ENCODE measurements at regions not wholly inside any gene's neighbourhood (a gene's known extent, or its start where the extent isn't known, plus 50 kb on each side); places are given as distances from the start of the nearest gene placed in this dataset.

- intact Hi-C loops (cut with DNase I), result no loop called here
- Histone ChIP-seq H3K27me3 (ENCODE audit: low read depth) (peaks cover 15% of the 10 kb centered on the region), H3K27ac (no peak overlapping the region), H3K36me3 (no peaks in the 10 kb centered on the region), H3K4me1 (no peaks in the 10 kb centered on the region), H3K9me3 (no peaks in the 10 kb centered on the region), H3K4me3 (no peak overlapping the region)
- DNase-seq, result no peak
- ATAC-seq, result no peak
- no peak for TF ChIP-seq CTCF (IDR thresholded peaks at IDR 0.05)
Measured at GRCh38 chr11:112786196-112786595, 175.0 kb upstream of the NCAM1 start.

GRCh38 chr11:112786886-112787530 lies 174.2 kb upstream of the NCAM1 start:
- ATAC-seq, result no peak
- no peak for DNase-seq
- Histone ChIP-seq H3K4me3 (no peak overlapping the region), H3K4me1 (no peaks in the 10 kb centered on the region), H3K9me3 (no peaks in the 10 kb centered on the region), H3K36me3 (no peaks in the 10 kb centered on the region), H3K27ac (no peak overlapping the region), H3K27me3 (ENCODE audit: low read depth) (peaks cover 15% of the 10 kb centered on the region)
- intact Hi-C loops (cut with DNase I), result no loop called here
- TF ChIP-seq CTCF (IDR thresholded peaks at IDR 0.05), result no peak

- Histone ChIP-seq H3K27me3 (ENCODE audit: low read depth) (peaks cover 9% of the 10 kb centered on the region), H3K9me3 (no peaks in the 10 kb centered on the region), H3K4me1 (no peaks in the 10 kb centered on the region), H3K27ac (no peak overlapping the region), H3K36me3 (no peaks in the 10 kb centered on the region), H3K4me3 (no peak overlapping the region)
- no peak for ATAC-seq
- TF ChIP-seq CTCF (IDR thresholded peaks at IDR 0.05), result no peak
- intact Hi-C loops (cut with DNase I), result no loop called here
- no peak for DNase-seq
Measured at GRCh38 chr11:112789481-112789880, 171.7 kb upstream of the NCAM1 start.

GRCh38 chr11:112790286-112790685 lies 170.9 kb upstream of the NCAM1 start:
- Histone ChIP-seq H3K36me3 (no peaks in the 10 kb centered on the region), H3K9me3 (no peaks in the 10 kb centered on the region), H3K27ac (no peak overlapping the region), H3K4me3 (no peak overlapping the region), H3K4me1 (no peaks in the 10 kb centered on the region), H3K27me3 (ENCODE audit: low read depth) (peaks cover under 1% of the 10 kb centered on the region)
- no peak for TF ChIP-seq CTCF (IDR thresholded peaks at IDR 0.05)
- no peak for DNase-seq
- intact Hi-C loops (cut with DNase I), result no loop called here
- no peak for ATAC-seq

- ATAC-seq (no peak), DNase-seq (no peak)
- Histone ChIP-seq H3K9me3 (no peaks in the 10 kb centered on the region), H3K27ac (no peak overlapping the region), H3K36me3 (no peaks in the 10 kb centered on the region), H3K4me1 (no peaks in the 10 kb centered on the region), H3K4me3 (no peak overlapping the region), H3K27me3 (ENCODE audit: low read depth) (no peaks in the 10 kb centered on the region)
- intact Hi-C loops (cut with DNase I), result no loop called here
- no peak for TF ChIP-seq CTCF (IDR thresholded peaks at IDR 0.05)
Measured at GRCh38 chr11:112792070-112792469, 169.2 kb upstream of the NCAM1 start.

Data from lower lobe of right lung (tissue), 2 donors.